ENCODE measurements at regions not wholly inside any gene's neighbourhood (a gene's known extent, or its start where the extent isn't known, plus 50 kb on each side); places are given as distances from the start of the nearest gene placed in this dataset.

GRCh38 chr10:6819301-6819700 lies 239.2 kb upstream of the PRKCQ start:
- Histone ChIP-seq H3K9ac (no peak overlapping the region), H3K79me2 (ENCODE audit: insufficient read depth, low read depth) (no peaks in the 10 kb centered on the region), H3K27me3 (ENCODE audit: insufficient read depth, low read depth) (no peaks in the 10 kb centered on the region), H3K4me2 (no peak overlapping the region), H3K36me3 (ENCODE audit: insufficient read depth) (no peaks in the 10 kb centered on the region), H3K27ac (no peak overlapping the region), H2AFZ (ENCODE audit: low read depth) (no peak overlapping the region), H3K4me1 (ENCODE audit: low read depth, poor library complexity, severe bottlenecking) (no peaks in the 10 kb centered on the region), H4K20me1 (ENCODE audit: insufficient read depth) (no peaks in the 10 kb centered on the region), H3K4me3 (IDR thresholded peaks at IDR 0.05; ENCODE audit: insufficient read depth, low read depth, low read length) (no peak overlapping the region)
- TF ChIP-seq CTCF (conservative IDR thresholded peaks at IDR 0.05; ENCODE audit: low read depth, low read length): no peak

- H3K27me3 ChIP-seq (ENCODE audit: insufficient read depth, low read depth): no peaks in the 10 kb centered on the region
- no peak overlapping the region for H3K4me3 ChIP-seq (IDR thresholded peaks at IDR 0.05; ENCODE audit: insufficient read depth, low read depth, low read length)
- H3K9ac ChIP-seq: no peak overlapping the region
- H3K27ac ChIP-seq: no peak overlapping the region
- no peak for TF ChIP-seq CTCF (conservative IDR thresholded peaks at IDR 0.05; ENCODE audit: low read depth, low read length)
- H3K4me2 ChIP-seq: no peak overlapping the region
- no peaks in the 10 kb centered on the region for H3K36me3 ChIP-seq (ENCODE audit: insufficient read depth)
- no peaks in the 10 kb centered on the region for H3K79me2 ChIP-seq (ENCODE audit: insufficient read depth, low read depth)
- H2AFZ ChIP-seq (ENCODE audit: low read depth): no peak overlapping the region
- H3K4me1 ChIP-seq (ENCODE audit: low read depth, poor library complexity, severe bottlenecking): no peaks in the 10 kb centered on the region
- no peaks in the 10 kb centered on the region for H4K20me1 ChIP-seq (ENCODE audit: insufficient read depth)
Observed at GRCh38 chr10:6817770-6818169, 237.7 kb upstream of the PRKCQ start.

- H4K20me1 ChIP-seq (ENCODE audit: insufficient read depth): no peaks in the 10 kb centered on the region
- H3K4me1 ChIP-seq (ENCODE audit: low read depth, poor library complexity, severe bottlenecking): no peaks in the 10 kb centered on the region
- no peak overlapping the region for H2AFZ ChIP-seq (ENCODE audit: low read depth)
- H3K27me3 ChIP-seq (ENCODE audit: insufficient read depth, low read depth): no peaks in the 10 kb centered on the region
- TF ChIP-seq CTCF (conservative IDR thresholded peaks at IDR 0.05; ENCODE audit: low read depth, low read length): no peak
- no peak overlapping the region for H3K4me3 ChIP-seq (IDR thresholded peaks at IDR 0.05; ENCODE audit: insufficient read depth, low read depth, low read length)
- H3K4me2 ChIP-seq: no peak overlapping the region
- H3K27ac ChIP-seq: no peak overlapping the region
- no peaks in the 10 kb centered on the region for H3K79me2 ChIP-seq (ENCODE audit: insufficient read depth, low read depth)
- H3K9ac ChIP-seq: no peak overlapping the region
- no peaks in the 10 kb centered on the region for H3K36me3 ChIP-seq (ENCODE audit: insufficient read depth)
Observed at GRCh38 chr10:6815346-6815745, 235.3 kb upstream of the PRKCQ start.

GRCh38 chr10:6813856-6814255 lies 233.8 kb upstream of the PRKCQ start:
- no peaks in the 10 kb centered on the region for H3K4me1 ChIP-seq (ENCODE audit: low read depth, poor library complexity, severe bottlenecking)
- no peaks in the 10 kb centered on the region for H3K27me3 ChIP-seq (ENCODE audit: insufficient read depth, low read depth)
- H3K36me3 ChIP-seq (ENCODE audit: insufficient read depth): no peaks in the 10 kb centered on the region
- H3K4me2 ChIP-seq: no peak overlapping the region
- H2AFZ ChIP-seq (ENCODE audit: low read depth): no peak overlapping the region
- H3K4me3 ChIP-seq (IDR thresholded peaks at IDR 0.05; ENCODE audit: insufficient read depth, low read depth, low read length): no peak overlapping the region
- no peak overlapping the region for H3K27ac ChIP-seq
- H3K79me2 ChIP-seq (ENCODE audit: insufficient read depth, low read depth): no peaks in the 10 kb centered on the region
- no peak for TF ChIP-seq CTCF (conservative IDR thresholded peaks at IDR 0.05; ENCODE audit: low read depth, low read length)
- no peak overlapping the region for H3K9ac ChIP-seq
- no peaks in the 10 kb centered on the region for H4K20me1 ChIP-seq (ENCODE audit: insufficient read depth)

GRCh38 chr10:6813306-6813705 lies 233.2 kb upstream of the PRKCQ start:
- Histone ChIP-seq H3K79me2 (ENCODE audit: insufficient read depth, low read depth) (no peaks in the 10 kb centered on the region), H4K20me1 (ENCODE audit: insufficient read depth) (no peaks in the 10 kb centered on the region), H3K36me3 (ENCODE audit: insufficient read depth) (no peaks in the 10 kb centered on the region), H3K27me3 (ENCODE audit: insufficient read depth, low read depth) (no peaks in the 10 kb centered on the region), H3K27ac (no peak overlapping the region), H3K4me2 (no peak overlapping the region), H3K4me3 (IDR thresholded peaks at IDR 0.05; ENCODE audit: insufficient read depth, low read depth, low read length) (no peak overlapping the region), H2AFZ (ENCODE audit: low read depth) (no peak overlapping the region), H3K9ac (no peak overlapping the region), H3K4me1 (ENCODE audit: low read depth, poor library complexity, severe bottlenecking) (no peaks in the 10 kb centered on the region)
- TF ChIP-seq CTCF (conservative IDR thresholded peaks at IDR 0.05; ENCODE audit: low read depth, low read length): no peak
